Esophagus squamous epithelium (tissue), 4 donors: ENCODE measurements at regions not wholly inside any gene's neighbourhood (a gene's known extent, or its start where the extent isn't known, plus 50 kb on each side); places are given as distances from the start of the nearest gene placed in this dataset.

Experiments
- POLR2A ChIP-seq, 4 donors: fragments of 450-650 bp; IDR thresholded peaks; one replicate each; pipeline ENCODE4 v1.6.1; 2017; ENCODE audit warnings: antibody characterized with exemption in 4 of 4, mild to moderate bottlenecking in 4 of 4, moderate library complexity in 3 of 4
- TF ChIP-seq, protein P1 (sequence below), 6 experiments: fragments of 450-650 bp in 4 of 6; fragments of 200-600 bp in 2 of 6; sonication (generic) in 2 of 6; IDR thresholded peaks; one replicate each; pipeline ENCODE4 v1.5.1; 2016 to 2019; ENCODE audit warnings: antibody characterized with exemption in 6 of 6, mild to moderate bottlenecking in 4 of 6, moderate library complexity in 4 of 6

DNA sequence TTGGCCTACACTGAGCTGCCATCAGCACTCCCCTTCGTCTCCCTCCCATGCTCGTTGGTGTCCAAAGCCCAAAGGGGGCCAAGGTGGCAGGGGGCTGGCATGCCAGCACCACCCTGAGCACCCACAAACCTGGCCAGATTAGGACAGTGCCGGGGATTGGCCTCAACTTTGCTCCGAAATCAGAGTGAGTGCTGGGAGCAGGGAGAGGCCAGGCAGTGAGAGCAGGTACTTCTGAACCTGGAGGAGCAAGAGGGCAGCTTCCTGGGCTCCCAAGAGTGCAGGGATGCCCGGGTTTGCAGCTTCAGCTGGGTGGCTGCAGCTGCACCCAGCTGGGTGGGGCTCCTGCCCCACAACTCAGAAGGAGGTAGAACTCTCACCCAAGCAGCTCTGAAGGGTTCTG is 563.0 kb downstream of the SI start:
- TF ChIP-seq, protein P1, sequence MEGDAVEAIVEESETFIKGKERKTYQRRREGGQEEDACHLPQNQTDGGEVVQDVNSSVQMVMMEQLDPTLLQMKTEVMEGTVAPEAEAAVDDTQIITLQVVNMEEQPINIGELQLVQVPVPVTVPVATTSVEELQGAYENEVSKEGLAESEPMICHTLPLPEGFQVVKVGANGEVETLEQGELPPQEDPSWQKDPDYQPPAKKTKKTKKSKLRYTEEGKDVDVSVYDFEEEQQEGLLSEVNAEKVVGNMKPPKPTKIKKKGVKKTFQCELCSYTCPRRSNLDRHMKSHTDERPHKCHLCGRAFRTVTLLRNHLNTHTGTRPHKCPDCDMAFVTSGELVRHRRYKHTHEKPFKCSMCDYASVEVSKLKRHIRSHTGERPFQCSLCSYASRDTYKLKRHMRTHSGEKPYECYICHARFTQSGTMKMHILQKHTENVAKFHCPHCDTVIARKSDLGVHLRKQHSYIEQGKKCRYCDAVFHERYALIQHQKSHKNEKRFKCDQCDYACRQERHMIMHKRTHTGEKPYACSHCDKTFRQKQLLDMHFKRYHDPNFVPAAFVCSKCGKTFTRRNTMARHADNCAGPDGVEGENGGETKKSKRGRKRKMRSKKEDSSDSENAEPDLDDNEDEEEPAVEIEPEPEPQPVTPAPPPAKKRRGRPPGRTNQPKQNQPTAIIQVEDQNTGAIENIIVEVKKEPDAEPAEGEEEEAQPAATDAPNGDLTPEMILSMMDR (IDR thresholded peaks at IDR 0.05), result no peak
- no peak for TF ChIP-seq POLR2A (IDR thresholded peaks at IDR 0.05)
